ENCODE measurements at regions not wholly inside any gene's neighbourhood (a gene's known extent, or its start where the extent isn't known, plus 50 kb on each side); places are given as distances from the start of the nearest gene placed in this dataset.

- TF ChIP-seq POLR2A (IDR thresholded peaks at IDR 0.05; ENCODE audit: low read depth, low read length) = no peak
- no peak for TF ChIP-seq POLR2AphosphoS5 (IDR thresholded peaks at IDR 0.05; ENCODE audit: low read depth, low read length)
- no peak for TF ChIP-seq SPI1 (IDR thresholded peaks at IDR 0.05; ENCODE audit: low read depth, low read length)
- TF ChIP-seq POU2F2 (IDR thresholded peaks at IDR 0.05; ENCODE audit: low read depth, low read length) = no peak
Observed at GRCh38 chr2:13255485-13255884, 538.7 kb downstream of the TRIB2 start.
